ENCODE measurements at regions not wholly inside any gene's neighbourhood (a gene's known extent, or its start where the extent isn't known, plus 50 kb on each side); places are given as distances from the start of the nearest gene placed in this dataset.

DNA sequence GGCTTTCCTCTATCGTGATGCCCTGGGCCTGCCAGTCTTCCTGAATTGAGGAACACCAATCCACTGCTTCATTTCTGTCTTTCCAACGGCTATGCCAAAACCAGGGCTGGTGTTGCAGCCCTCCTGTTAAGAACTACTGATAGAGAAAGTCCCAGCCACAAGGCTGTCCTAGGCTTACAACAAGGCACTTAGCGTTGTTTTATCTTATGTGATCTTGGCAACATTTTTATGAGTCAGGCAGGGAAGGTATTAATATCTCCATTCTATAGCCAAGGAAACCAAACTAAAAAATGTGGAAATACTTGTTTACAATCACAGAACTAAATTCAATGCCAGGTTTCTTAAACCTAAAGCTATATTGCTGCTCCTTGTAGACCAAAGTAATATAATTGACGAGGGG lies 89.9 kb upstream of the AMOTL1 start:
- TF ChIP-seq POLR2A (IDR thresholded peaks at IDR 0.05; ENCODE audit: low read depth, low read length) (no peak), TAF1 (IDR thresholded peaks at IDR 0.05; ENCODE audit: borderline replicate concordance, low read depth, low read length) (no peak), SIN3A (IDR thresholded peaks at IDR 0.05; ENCODE audit: low read depth, low read length) (no peak), RAD21 (IDR thresholded peaks at IDR 0.05; ENCODE audit: insufficient read depth, low read depth, low read length) (no peak)
- TF ChIP-seq, protein P1, sequence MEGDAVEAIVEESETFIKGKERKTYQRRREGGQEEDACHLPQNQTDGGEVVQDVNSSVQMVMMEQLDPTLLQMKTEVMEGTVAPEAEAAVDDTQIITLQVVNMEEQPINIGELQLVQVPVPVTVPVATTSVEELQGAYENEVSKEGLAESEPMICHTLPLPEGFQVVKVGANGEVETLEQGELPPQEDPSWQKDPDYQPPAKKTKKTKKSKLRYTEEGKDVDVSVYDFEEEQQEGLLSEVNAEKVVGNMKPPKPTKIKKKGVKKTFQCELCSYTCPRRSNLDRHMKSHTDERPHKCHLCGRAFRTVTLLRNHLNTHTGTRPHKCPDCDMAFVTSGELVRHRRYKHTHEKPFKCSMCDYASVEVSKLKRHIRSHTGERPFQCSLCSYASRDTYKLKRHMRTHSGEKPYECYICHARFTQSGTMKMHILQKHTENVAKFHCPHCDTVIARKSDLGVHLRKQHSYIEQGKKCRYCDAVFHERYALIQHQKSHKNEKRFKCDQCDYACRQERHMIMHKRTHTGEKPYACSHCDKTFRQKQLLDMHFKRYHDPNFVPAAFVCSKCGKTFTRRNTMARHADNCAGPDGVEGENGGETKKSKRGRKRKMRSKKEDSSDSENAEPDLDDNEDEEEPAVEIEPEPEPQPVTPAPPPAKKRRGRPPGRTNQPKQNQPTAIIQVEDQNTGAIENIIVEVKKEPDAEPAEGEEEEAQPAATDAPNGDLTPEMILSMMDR (IDR thresholded peaks at IDR 0.05 in 2 of 3, conservative IDR thresholded peaks at IDR 0.05 in 1 of 3; ENCODE audit: control insufficient read depth in 2 of 3, extremely low read depth in 1 of 3, insufficient read depth in 1 of 3, low read depth in 3 of 3, low read length in 3 of 3), result no peak

All from GM12878 (cell line).